8988T (cell line): ENCODE measurements at regions not wholly inside any gene's neighbourhood (a gene's known extent, or its start where the extent isn't known, plus 50 kb on each side); places are given as distances from the start of the nearest gene placed in this dataset.
"Not testable (repeated sequence)": the region's sequence is repeated elsewhere in the genome, so short reads cannot be mapped to it uniquely, and the experiment has no call there.

Source experiments
- DNase-seq: peaks from one replicate; pipeline ENCODE4 v3.0.0; 2011

DNA sequence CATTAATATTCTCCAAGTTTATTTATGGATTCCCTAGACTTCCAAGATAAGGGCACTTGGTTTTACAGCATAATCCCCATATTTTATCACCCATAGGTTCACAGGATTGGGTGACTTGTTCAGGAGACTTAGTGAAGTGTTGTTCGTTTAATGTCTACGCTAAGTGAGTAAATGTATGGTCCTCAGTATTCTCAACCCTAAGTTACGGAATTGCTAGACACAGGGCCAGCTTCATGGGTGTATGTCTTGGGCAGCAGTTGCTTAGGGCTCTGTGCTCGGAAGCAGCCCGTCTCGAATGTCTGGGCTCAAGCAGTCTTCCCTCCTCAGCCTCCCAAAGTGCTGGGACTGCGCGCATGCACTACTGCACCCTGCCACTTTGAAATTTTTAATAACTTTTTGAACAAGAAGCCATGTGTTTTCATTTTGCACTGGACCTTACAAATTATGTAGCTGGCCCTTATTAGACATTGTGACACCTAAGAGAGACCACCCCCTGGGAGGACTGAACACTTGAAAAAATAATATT is 91.5 kb upstream of the ZNF217 start:
- DNase-seq, result no peak

DNA sequence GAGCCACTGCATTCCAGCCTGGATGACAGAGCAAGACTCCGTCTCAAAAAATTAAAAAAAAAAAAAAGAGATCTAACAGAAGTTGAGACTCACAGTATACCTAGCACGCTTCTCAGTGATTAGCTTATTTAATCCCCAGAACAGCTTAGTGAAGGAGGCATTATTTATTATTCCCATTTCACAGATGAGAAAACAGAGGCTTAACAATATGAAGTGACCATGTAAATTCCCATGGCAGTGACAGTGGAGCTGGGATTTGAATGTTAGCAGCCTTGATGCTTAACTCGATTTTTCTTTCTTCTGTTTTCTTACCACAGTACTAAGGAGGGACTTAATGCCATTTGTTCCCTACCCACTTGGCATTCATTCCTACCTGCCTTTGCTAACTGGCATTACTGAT is 89.9 kb upstream of the ZNF217 start:
- no peak for DNase-seq

DNA sequence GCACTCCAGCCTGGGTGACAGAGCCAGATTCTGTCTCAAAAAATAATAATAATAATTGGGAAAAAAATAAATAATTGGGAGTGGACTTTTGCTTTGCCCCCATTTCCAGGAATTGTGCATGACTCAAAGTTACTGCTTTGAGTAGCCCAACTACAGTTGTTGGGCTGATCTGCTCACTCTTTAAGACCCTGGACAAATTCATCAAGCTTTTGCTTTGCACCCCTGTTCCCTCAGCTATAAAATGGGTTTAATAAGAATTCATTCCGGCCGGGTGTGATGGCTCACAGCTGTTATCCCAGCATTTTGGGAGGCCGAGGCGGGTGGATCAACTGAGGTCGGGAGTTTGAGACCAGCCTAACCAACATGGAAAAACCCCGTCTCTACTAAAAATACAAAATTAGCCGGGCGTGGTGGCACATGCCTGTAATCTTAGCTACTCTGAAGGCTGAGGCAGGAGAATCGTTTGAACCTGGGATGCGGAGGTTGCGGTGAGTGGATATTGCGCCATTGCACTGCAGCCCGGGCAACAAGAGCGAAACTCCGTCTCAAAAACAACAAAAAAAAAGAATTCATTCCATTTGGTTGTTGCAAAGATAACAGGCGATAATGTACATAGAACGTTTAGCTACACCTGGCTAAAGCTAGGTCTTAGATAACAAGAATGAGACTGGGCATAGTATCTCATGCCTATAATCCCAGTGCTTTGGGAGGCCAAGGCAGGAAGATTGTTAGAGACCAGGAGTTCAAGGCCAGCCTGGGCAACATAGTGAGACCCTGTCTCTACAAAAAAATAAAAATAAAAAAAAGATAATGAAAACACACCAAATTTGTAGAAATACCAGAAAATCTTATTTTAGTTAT is 87.9 kb upstream of the ZNF217 start:
- DNase-seq, result no peak

DNA sequence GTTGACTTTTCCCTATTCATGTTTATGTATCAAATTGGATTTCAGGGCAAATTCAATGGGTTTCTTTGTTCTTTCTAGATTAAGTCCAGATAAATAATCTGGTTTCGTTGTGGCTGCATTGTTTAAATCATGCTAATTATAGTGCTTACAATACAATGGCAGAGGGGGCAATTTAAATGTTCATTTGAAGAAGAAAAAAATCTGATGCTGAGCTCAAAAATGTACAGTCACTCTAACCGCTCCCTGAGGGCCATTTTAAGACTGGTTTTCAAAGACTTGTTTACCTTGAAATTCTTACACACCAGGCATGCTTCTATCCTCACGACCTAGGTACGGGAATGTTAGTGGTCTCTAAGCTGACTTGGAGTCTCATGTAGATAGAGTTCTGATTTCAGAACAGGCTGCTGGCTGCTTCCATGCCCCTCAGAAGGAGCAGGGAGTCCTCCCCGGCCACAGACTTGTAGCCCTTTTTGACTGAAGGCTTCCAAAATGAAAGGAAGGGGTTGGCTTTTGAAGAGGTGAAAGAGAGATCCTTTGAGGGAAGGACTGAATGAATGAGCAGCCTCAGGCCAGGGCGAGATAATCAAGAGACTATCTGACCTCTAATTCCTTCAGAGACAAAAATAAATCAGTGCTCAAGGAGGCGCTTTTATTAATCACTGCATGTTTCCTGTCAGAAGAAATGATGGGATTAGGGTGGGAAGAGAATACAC is 86.1 kb upstream of the ZNF217 start:
- no peak for DNase-seq

DNA sequence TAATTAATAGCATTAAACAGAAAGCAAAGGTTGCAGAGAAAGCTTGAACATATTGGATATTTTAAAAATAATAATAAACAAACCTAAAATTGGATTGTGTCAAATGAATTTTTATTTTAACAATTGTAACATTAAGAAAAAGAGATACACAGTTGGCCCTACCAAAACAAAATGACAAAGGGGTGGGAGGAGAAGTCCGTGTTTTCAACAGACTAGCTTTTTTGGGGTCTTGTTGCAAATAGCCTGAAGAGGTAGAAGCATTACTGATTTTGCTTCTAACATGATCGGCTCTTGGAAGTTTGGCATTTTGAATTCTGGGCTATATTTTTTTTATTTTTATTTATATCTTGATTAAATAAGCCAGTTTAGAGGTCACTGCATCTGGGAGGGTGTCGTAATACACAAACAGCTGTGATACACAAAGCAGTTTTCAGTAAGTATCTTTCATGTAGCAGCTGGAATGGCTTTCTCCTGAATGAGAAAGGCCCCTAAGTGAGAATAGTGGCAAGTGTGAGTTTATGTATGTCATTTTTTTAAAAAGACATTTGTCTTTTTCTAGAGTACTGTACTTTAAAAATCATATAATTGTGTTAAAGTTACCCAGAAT is 85.5 kb upstream of the ZNF217 start:
- no peak for DNase-seq

DNA sequence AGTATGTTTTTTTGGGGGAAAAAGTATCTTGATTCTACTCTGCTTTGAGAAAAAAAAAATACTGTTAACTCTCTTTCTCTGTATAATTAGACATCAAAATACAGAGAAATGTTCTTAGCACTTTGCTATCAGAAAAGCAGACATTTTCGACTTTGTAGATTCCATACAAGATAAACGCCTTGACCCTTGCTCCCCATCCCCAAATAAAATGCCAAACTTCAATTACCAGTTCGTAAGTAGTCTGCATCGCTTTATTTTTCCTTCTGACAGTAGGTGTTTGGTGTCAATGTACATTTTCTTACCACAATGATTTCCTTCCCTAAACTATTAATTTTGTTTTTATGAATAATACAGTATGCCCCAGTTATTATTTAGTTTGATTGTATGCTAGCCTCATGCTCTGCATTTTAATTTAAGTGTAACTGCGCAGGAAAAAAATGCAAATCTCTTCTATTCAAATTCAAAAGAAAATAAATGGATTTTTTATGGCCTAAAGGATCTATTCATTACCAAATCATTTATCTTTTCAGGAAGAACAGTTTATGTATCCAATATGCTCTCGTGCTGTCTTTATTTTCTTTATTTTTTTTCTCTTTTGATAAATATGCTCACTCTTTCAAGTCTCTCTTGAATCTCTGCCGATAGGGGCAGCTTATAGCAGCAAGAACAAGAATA is 84.8 kb upstream of the ZNF217 start:
- no peak for DNase-seq

DNA sequence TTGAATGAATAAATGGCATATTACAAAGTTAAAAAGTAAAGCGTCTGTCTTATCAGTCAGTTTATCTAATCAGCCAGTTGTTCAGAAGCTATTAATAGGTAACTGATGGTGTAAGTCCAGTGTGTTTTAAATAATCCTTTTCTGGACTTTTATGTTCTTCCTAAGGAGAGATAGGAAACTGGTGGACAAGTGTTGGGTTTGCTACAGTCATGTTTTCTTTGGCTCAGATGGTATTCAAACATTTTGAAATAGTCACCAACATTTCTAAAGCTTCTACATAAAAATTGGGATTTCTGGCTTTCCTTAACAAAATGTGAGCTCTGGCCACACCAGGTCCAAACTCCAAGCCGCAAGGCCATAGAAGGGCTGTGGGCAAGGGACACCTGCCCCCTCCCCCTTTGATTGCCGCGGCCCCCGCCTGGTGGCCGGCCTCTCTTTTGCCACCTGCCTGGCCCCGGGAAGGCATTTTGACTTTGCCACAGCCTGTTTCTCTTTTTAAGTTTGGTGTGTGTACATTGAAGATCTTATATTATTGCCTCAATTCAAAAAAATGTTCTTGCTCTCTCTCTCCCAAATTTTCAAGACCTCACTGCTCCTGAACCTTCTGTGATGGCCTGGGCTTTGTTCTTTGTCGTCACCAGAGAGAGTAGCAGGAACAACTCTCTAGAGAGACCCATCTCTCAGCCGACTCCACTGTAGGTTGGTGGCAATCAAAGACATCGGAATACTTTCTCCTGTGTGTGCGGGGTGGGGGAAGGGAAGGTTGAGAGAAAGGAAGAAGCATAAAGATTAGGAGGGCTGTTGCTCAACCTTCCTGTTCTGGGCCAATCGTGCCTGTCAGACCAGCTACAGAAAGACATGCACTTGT is 84.0 kb upstream of the ZNF217 start:
- DNase-seq, result no peak

DNA sequence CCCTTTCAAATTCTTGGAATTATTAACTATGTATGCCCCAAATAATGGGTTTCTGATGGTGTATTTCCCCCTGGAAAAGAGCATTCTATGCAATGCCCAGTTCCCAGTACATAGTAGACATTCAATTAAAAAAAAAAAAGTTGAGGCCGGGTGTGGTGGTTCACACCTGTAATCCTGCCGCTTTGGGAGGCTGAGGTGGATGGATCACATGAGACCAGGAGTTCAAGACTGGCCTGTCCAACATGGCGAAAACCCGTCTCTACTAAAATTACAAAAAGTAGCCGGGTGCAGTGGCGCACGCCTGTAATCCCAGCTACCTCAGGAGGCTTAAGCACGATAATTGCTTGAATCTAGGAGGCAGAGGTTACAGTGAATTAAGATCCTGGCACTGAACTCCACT is 83.3 kb upstream of the ZNF217 start:
- no peak for DNase-seq

DNA sequence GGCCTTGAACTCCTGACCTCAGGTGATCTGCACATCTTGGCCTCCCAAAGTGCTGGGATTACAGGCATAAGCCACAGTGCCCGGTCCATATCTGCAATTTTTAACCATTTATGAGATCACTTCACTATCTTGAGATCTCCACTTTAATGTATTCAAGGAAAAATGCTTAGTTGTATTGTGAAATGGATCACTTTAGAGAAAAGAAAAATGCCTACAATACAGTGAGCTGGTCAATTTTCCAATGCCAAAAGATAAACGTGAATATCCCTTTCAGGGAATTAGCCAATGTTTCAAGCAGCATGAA is 82.8 kb upstream of the ZNF217 start:
- DNase-seq, result no peak

DNA sequence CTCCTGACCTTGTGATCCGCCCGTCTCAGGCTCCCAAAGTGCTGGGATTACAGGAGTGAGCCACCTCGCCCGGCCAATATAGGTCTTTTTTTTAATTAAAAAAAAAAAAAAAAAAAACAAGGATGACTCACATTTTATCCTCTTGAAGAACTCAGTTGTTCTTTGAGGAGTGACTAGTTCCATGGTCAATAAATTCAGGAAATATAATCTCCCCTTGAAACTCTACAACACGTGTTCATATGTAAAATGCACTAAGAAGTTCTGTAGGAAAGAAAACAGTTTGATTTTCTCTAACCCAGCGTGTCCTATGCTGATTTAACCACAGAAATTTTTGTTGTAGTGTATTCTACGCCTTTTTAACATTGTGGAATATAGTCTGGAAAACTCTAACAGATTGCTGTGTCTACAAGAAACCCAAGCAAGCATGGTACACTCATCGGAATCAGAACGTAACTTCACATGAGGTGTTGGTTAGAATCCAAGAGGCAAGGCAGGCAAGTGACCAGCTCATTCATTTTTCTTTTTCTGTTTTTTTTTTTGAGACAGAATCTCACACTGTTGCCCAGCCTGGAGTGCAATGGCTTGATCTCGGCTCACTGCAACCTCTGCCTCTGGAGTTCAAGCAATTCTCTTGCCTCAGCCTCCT is 79.0 kb upstream of the ZNF217 start:
- no peak for DNase-seq

DNA sequence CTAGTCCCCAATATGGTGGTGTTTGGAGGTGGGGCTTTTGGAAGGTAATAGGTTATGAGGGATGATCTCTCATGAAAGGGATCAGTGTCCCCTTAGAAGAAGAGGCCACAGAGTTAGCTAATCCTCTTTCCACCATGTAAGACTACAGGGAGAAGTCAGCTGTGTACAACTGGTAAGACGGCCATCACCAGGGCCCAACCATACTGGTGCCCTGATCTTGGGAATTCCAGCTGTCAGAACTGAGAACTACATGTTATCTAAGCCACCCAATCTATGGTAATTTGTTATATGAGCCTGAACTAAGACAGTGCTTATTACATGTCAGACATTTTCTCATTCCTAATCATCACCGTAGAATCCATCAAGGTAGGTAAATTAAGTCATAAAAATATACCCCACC is 77.7 kb upstream of the ZNF217 start:
- DNase-seq, result no peak

DNA sequence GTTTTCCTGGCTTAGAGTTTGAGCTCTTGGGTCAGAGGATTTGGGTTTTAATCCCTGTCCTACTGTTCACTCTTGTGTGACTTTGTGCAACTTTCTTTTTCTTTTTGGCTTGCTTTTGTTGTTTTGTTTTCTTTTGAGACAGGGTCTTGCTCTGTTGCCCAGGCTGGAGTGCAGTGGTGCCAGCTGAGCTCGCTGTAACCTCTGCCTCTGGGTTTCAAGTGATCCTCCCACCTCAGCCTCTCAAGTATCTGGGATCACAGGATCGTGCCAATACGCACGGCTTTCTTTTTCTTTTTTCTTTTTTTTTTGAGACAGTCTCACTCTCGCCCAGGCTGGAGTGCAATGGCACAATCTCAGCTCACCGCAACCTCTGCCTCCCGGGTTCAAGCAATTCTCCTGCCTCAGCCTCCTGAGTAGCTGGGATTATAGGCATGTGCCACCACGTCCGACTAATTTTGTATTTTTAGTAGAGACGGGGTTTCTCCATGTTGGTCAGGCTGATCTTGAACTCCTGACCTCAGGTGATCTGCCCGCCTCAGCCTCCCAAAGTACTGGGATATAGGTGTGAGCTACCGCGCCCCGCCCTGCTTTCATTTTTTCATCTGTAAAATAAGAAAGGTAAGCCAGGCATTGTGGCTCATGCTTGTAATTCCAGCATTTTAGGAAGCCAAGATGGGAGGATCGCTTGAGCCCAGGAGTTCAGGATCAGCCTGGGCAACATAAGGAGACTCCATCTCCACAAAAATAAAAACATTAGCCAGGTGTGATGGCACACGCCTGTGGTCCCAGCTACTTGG is 76.1 kb upstream of the ZNF217 start:
- not testable (repeated sequence) for DNase-seq

DNA sequence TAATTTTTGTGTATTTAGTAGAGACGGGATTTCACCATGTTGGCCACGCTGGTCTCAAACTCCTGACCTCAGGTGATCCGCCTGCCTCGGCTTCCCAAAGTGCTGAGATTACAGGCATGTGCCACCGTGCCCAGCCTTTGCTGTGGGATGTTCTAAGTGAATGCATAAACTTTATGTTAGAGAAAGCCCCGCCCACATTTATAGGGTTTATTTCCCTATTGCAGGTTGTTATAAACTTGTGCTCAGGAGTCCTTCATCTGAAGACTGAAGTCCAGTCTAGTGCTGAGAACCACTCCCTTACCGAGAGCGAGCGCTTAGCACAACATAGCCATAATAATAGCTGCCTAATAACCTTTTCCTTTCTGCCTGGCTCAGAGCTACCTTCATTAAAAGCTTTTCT is 75.4 kb upstream of the ZNF217 start:
- DNase-seq, result no peak

DNA sequence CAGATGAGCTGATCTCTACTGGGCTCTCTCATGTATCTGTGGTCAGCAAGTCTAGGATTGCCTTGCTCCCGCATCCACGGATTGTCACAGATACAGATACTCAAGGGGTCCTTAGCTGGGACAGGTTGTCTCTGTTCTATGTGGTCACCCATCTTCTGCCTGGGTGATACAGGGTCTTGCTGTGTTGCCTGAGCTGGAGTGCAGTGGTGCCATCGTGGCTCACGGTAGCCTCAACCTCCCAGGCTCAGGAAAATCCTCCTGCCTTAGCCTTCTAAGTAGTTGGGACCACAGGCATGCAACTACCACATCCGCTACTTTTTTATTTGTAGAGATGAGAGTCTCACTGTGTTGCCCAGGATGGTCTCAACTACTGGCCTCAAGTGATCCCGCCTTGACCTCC is 72.5 kb upstream of the ZNF217 start:
- DNase-seq, result no peak

DNA sequence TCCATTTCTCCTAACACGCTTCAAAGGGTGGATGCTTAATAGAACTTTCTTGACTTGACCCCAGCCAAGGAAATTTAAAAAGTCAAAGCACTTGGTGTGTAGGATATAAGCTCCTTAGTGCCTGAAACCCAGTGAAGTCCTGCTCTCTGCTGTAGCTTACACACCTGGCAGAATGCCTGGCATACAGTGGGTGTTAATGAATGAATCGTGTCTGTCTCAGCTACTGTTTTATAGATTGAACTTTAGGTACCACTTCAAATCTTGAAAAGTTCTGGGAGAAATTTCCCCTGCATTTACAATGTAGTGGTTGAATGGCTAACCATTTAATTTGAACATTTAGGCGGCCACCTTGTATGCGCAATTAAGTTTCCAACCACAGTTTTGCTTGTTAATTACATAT is 70.5 kb upstream of the ZNF217 start:
- no peak for DNase-seq

DNA sequence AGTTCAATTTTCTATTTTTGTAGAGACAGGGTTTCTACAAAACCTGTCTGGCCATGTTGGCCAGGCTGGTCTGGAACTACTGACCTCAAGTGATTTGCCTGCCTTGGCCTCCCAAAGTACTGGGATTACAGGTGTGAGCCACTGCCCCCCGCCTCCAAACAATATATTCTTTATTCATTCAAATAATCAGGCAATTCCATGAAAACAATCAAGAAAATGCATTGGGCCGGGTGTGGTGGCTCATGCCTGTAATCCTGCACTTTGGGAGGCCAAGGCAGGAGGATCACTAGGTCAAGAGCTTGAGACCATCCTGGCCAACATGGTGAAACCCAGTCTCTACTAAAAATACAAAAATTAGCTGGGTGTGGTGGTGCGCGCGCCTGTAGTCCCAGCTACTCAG is 69.9 kb upstream of the ZNF217 start:
- not testable (repeated sequence) for DNase-seq

DNA sequence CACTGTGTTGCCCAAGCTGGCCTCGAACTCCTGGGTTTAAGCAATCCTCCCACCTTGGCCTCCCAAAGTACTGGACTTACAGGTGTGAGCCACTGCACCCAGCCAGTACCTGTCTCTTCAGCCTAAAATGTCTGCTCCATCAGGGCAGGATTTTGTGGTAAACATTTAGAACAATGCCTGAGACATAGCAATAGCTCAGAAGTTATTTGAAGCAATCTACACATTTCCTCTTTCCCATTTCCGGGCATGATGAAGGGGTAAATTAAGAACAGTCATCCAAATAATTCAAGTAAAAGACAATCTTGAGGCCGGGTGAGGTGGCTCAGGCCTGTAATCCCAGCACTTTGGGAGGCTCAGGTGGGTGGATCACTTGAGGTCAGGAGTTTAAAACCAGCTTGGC is 69.0 kb upstream of the ZNF217 start:
- no peak for DNase-seq

DNA sequence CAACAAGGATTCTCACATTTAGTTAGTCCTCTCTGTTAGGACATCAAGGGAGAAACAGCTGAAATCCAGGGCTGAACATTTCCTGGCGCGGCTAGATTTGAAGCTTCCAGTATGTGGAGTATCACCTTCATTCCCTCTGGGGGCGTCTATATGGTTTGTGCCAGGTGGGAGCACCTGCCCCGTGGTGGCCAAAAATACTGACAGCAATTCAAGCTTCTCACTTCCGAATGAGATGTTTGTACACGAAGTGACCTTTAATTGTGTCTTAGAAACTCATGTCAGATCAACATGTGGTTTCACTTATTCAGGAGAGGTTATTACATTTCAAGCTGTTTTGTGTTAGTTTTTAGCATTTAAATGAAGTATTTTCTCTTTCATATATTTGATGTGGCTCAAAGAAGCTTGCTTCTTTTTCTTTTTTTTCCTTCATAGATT is 67.3 kb upstream of the ZNF217 start:
- no peak for DNase-seq

DNA sequence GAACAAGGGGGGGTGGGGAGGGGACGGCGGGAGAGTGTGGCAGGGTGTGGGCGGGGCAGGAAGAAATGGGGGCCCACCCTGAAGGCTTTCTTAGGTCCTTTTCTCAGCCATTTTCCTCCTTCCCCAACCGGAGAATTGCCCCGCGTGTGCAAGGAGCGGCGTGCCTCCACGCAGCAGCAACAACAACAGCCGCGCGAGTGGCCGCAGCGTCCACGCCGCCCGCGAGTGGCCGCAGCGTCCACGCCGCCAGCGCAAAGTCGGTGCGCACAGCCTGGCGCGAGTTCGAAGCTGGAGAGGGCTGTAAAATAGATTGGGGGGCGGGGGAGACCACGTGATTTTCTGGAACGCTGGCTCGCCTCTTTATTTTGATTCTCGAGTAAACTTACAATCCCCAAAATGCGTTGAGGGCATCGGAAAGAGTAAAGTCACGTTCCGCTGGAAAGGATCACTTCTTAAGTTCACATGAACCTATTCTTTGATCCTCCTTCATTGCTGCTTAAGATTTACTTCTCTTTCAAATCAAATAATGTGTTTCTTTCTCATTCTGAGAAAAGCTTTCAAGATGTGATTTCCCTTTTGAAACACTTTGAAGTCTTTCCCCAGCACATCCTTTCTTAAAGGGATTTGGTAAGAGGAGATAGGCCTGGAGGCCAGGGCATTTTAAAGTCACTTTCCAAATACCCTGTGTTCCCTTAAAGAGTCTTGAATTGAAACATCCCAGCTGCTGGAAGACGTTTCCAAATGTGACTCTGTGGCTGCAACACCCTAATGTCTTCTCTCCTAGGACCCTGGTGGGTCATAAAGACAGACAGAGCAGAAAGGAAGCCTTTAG is 66.7 kb upstream of the ZNF217 start:
- no peak for DNase-seq

DNA sequence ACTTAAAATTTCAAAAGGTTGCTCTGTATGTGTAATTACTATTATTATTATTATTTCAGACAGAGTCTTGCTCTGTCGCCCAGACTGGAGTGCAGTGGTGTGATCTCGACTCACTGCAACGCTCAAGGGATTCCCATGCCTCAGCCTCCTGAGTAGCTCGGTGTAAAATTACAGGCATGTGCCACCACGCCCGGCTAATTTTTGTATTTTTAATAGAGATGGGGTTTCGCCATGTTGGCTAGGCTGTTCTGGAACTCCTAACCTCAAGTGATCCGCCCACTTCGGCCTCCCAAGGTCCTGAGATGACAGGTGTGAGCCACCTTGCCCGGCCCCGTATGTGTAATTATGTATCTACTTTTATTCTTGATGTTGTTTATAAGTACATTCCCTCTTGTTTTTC is 65.3 kb upstream of the ZNF217 start:
- DNase-seq, result no peak
